GM18505 (cell line): ENCODE measurements at regions not wholly inside any gene's neighbourhood (a gene's known extent, or its start where the extent isn't known, plus 50 kb on each side); places are given as distances from the start of the nearest gene placed in this dataset.

Experiments
- ATAC-seq: cut with Tn5 transposase; IDR thresholded peaks from one replicate; pipeline ENCODE4 v1.9.1; 2021; ENCODE audit not compliant: unreplicated experiment
- POLR2A ChIP-seq: IDR thresholded peaks from 4 replicates; pipeline ENCODE4 v1.6.1; 2011; ENCODE audit warnings: borderline replicate concordance; ENCODE audit not compliant: insufficient read depth, insufficient read length; ENCODE audit errors: extremely low read depth

DNA sequence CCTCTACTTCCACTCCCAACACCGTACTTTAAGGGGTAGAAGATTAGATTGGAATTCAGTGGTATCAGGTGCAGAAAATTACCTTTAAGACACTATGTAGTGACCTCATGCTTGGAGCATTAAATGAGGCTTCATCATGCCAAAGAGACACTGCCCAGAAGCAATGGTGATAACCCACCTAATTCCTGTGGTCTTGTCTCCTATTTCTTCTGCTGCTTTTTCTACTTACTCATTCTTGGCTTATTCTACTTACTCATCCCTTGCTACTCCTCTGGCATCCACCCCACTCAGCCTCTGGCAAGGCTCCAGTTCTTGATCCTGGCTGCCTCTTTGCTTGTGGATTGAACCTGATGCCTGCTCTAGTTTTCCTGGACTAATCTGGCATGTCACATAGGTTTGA is 62.3 kb upstream of the ADAMTS3 start:
- ATAC-seq: no peak
- TF ChIP-seq POLR2A: no peak

DNA sequence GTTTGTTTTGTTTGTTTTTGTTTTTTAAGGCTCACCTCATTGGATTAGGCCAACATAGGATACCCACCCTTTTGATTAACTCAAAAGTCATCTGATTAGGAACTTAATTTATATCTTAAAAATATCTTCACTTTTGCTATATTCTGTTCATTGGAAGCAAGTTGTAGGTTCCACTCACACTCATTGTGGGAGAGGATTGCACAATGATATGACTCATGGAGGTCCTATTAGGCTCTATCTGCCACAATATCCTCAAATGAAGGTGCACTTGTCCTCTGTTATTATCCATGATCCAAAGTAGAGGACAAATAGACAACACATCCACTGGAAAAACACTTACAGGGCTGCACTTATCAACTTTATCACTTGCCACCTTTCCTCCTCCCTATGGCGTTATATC is 60.5 kb upstream of the ADAMTS3 start:
- TF ChIP-seq POLR2A: no peak
- no peak for ATAC-seq

DNA sequence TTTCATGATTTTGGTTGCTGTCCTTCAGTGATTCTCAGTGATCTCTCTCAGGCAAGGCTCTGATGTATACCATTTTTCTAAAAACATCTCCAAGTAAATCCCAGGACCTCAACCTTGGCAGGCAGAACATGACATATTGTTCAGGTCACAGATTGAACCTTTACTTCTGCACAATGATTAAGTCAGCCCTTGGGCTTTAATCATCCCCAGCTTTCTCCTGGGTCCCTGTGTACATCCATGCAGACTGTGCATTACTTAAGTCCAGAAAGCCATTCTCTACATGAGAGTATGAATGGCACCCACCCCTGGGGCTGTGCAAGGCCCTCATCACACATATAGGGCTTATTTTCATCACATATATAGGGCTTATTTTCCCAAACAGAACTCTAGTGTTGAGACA is 58.7 kb upstream of the ADAMTS3 start:
- TF ChIP-seq POLR2A: no peak
- ATAC-seq: no peak
